ENCODE measurements at regions not wholly inside any gene's neighbourhood (a gene's known extent, or its start where the extent isn't known, plus 50 kb on each side); places are given as distances from the start of the nearest gene placed in this dataset.

DNA sequence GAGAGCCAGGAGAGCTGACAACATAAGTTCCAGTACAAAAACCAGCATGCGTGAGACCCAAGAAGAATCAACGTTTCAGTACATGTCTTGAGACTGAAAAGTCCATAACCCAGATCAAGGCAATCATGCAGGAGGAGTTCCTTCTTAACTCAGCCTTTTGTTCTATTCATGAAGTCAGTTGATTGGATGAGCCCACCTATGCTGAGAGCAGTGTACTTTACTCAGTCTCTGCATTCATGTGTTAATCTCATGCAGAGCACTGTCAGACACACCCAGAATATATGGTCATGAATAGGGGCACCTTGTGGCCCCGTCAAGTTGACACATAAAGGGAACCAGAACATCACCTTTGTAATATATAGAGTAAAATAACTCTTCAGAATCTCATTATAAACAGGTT lies 653.6 kb upstream of the CNTNAP5 start:
- no peak overlapping the region for H3K4me2 ChIP-seq (ENCODE audit: low read depth, low read length)
- H3K79me2 ChIP-seq (ENCODE audit: low read length) = no peaks in the 10 kb centered on the region
- no peak overlapping the region for H3K27ac ChIP-seq (ENCODE audit: low read length)
- H2AFZ ChIP-seq (ENCODE audit: low read length) = no peak overlapping the region
- H3K36me3 ChIP-seq (replicated peaks; ENCODE audit: insufficient read depth, low read length) = no peaks in the 10 kb centered on the region
- H4K20me1 ChIP-seq (ENCODE audit: insufficient read depth, low read length) = no peaks in the 10 kb centered on the region
- H3K4me1 ChIP-seq (ENCODE audit: low read length) = no peaks in the 10 kb centered on the region
- no peak overlapping the region for H3K4me3 ChIP-seq (ENCODE audit: low read length)
- no peak for DNase-seq
- H3K9me2 ChIP-seq (replicated peaks; ENCODE audit: insufficient read depth, low read length) = peaks cover 3% of the 10 kb centered on the region; the same call in 1 of the 2 replicates
- no peaks in the 10 kb centered on the region for H3K9me3 ChIP-seq (replicated peaks; ENCODE audit: insufficient read depth, low read length)
- no peak overlapping the region for H3K9ac ChIP-seq (ENCODE audit: low read length)
- no peaks in the 10 kb centered on the region for H3K27me3 ChIP-seq (replicated peaks; ENCODE audit: insufficient read depth, low read length)
- H3F3A ChIP-seq (ENCODE audit: insufficient read depth, low read length) = no peaks in the 10 kb centered on the region
- TF ChIP-seq, protein P1, sequence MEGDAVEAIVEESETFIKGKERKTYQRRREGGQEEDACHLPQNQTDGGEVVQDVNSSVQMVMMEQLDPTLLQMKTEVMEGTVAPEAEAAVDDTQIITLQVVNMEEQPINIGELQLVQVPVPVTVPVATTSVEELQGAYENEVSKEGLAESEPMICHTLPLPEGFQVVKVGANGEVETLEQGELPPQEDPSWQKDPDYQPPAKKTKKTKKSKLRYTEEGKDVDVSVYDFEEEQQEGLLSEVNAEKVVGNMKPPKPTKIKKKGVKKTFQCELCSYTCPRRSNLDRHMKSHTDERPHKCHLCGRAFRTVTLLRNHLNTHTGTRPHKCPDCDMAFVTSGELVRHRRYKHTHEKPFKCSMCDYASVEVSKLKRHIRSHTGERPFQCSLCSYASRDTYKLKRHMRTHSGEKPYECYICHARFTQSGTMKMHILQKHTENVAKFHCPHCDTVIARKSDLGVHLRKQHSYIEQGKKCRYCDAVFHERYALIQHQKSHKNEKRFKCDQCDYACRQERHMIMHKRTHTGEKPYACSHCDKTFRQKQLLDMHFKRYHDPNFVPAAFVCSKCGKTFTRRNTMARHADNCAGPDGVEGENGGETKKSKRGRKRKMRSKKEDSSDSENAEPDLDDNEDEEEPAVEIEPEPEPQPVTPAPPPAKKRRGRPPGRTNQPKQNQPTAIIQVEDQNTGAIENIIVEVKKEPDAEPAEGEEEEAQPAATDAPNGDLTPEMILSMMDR (IDR thresholded peaks at IDR 0.05; ENCODE audit: low read length) = no peak
- no peak for TF ChIP-seq EZH2 (optimal IDR thresholded peaks at IDR 0.05; ENCODE audit: low read depth, low read length)
- no peak for TF ChIP-seq EZH2phosphoT487 (IDR thresholded peaks at IDR 0.05; ENCODE audit: low read length)

DNA sequence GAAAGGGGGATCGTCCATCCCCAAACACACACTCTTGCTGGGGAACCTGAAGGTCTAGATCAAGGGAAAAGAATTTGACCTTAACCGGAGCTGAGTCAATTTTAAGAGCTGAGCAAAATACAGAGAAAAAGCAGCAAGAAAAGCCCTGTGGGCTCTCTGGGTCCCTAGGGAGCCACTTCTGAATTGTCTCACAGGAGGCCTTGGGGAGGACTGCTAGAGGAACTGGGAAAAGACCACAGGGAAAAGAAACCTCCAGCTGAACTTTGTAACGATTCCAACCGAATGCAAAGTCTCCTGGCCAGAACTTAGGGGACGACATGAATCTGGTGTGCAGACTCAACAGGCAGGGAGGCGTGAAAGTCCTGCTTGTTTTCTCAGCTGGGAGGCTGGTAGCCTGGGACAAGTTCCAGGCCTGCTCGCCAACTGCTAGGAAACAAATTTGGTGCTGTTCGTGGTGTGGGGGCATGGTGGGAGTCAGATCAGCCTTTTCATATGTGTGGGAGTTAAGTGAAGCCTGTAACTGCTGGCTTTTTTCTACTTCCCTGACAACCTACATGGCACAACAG lies 644.6 kb upstream of the CNTNAP5 start:
- no peaks in the 10 kb centered on the region for H3K9me2 ChIP-seq (replicated peaks; ENCODE audit: insufficient read depth, low read length)
- no peaks in the 10 kb centered on the region for H3K27me3 ChIP-seq (replicated peaks; ENCODE audit: insufficient read depth, low read length)
- no peak for DNase-seq
- no peak overlapping the region for H3K4me2 ChIP-seq (ENCODE audit: low read depth, low read length)
- no peaks in the 10 kb centered on the region for H3K36me3 ChIP-seq (replicated peaks; ENCODE audit: insufficient read depth, low read length)
- no peaks in the 10 kb centered on the region for H3K4me1 ChIP-seq (ENCODE audit: low read length)
- no peaks in the 10 kb centered on the region for H3K9me3 ChIP-seq (replicated peaks; ENCODE audit: insufficient read depth, low read length)
- H2AFZ ChIP-seq (ENCODE audit: low read length) = no peak overlapping the region
- H3K9ac ChIP-seq (ENCODE audit: low read length) = no peak overlapping the region
- no peak overlapping the region for H3K4me3 ChIP-seq (ENCODE audit: low read length)
- no peaks in the 10 kb centered on the region for H3F3A ChIP-seq (ENCODE audit: insufficient read depth, low read length)
- H4K20me1 ChIP-seq (ENCODE audit: insufficient read depth, low read length) = no peaks in the 10 kb centered on the region
- no peak for TF ChIP-seq EZH2phosphoT487 (IDR thresholded peaks at IDR 0.05; ENCODE audit: low read length)
- H3K27ac ChIP-seq (ENCODE audit: low read length) = no peak overlapping the region
- no peaks in the 10 kb centered on the region for H3K79me2 ChIP-seq (ENCODE audit: low read length)

DNA sequence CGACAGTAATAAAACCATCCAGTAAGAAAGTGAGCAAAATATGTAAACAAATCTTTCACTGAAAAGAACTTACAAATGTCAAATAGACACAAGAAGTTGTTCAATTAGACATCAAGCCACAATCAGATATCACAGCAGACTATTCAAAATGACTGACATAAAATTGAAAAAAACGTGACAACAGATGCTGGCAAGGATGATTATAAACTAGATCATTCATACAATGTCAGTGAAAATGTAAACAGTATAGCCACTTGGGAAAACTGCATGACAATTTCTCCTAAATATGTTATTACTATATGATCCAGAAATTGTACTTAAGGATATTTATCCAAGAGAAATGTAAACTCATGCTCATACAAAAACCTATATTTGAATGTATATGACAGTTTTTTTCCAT lies 609.4 kb upstream of the CNTNAP5 start:
- no peaks in the 10 kb centered on the region for H3K9me2 ChIP-seq (replicated peaks; ENCODE audit: insufficient read depth, low read length)
- no peaks in the 10 kb centered on the region for H3K4me1 ChIP-seq (ENCODE audit: low read length)
- no peaks in the 10 kb centered on the region for H3K36me3 ChIP-seq (replicated peaks; ENCODE audit: insufficient read depth, low read length)
- TF ChIP-seq, protein P1 (IDR thresholded peaks at IDR 0.05; ENCODE audit: low read length) = no peak
- TF ChIP-seq EZH2phosphoT487 (IDR thresholded peaks at IDR 0.05; ENCODE audit: low read length) (no peak), EZH2 (optimal IDR thresholded peaks at IDR 0.05; ENCODE audit: low read depth, low read length) (no peak)
- H4K20me1 ChIP-seq (ENCODE audit: insufficient read depth, low read length) = no peaks in the 10 kb centered on the region
- no peak overlapping the region for H3K4me3 ChIP-seq (ENCODE audit: low read length)
- H3K27me3 ChIP-seq (replicated peaks; ENCODE audit: insufficient read depth, low read length) = no peaks in the 10 kb centered on the region
- H3K9ac ChIP-seq (ENCODE audit: low read length) = no peak overlapping the region
- DNase-seq = no peak
- no peaks in the 10 kb centered on the region for H3K9me3 ChIP-seq (replicated peaks; ENCODE audit: insufficient read depth, low read length)
- H3K27ac ChIP-seq (ENCODE audit: low read length) = no peak overlapping the region
- no peak overlapping the region for H2AFZ ChIP-seq (ENCODE audit: low read length)
- no peak overlapping the region for H3K4me2 ChIP-seq (ENCODE audit: low read depth, low read length)
- no peaks in the 10 kb centered on the region for H3K79me2 ChIP-seq (ENCODE audit: low read length)
- no peaks in the 10 kb centered on the region for H3F3A ChIP-seq (ENCODE audit: insufficient read depth, low read length)

DNA sequence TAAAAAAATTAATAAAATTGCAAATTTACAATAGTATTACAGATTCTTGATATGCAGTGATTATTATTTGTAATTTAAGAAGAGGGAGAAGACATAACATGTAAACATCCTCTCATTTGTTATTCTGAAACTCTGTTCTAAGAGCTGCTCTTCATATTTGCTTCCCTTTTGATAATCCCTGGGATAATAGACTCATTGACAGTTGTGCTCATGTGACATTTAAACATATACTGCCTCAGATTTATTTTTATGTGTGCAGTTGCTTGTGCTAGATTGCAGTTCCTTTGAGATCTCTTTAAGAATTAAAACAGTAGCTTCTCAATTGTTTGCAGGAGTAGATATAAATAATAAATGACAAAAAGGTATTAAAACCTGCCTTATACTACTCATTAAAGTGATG lies 605.1 kb upstream of the CNTNAP5 start:
- no peaks in the 10 kb centered on the region for H3K9me2 ChIP-seq (replicated peaks; ENCODE audit: insufficient read depth, low read length)
- H3K4me1 ChIP-seq (ENCODE audit: low read length) = no peaks in the 10 kb centered on the region
- no peak for DNase-seq
- H3K36me3 ChIP-seq (replicated peaks; ENCODE audit: insufficient read depth, low read length) = no peaks in the 10 kb centered on the region
- H3K9me3 ChIP-seq (replicated peaks; ENCODE audit: insufficient read depth, low read length) = no peaks in the 10 kb centered on the region
- no peaks in the 10 kb centered on the region for H3F3A ChIP-seq (ENCODE audit: insufficient read depth, low read length)
- H3K9ac ChIP-seq (ENCODE audit: low read length) = no peak overlapping the region
- H3K27me3 ChIP-seq (replicated peaks; ENCODE audit: insufficient read depth, low read length) = no peaks in the 10 kb centered on the region
- H3K79me2 ChIP-seq (ENCODE audit: low read length) = no peaks in the 10 kb centered on the region
- no peaks in the 10 kb centered on the region for H4K20me1 ChIP-seq (ENCODE audit: insufficient read depth, low read length)
- TF ChIP-seq, protein P1 (IDR thresholded peaks at IDR 0.05; ENCODE audit: low read length) = no peak
- TF ChIP-seq EZH2phosphoT487 (IDR thresholded peaks at IDR 0.05; ENCODE audit: low read length) (no peak), EZH2 (optimal IDR thresholded peaks at IDR 0.05; ENCODE audit: low read depth, low read length) (no peak)
- H3K27ac ChIP-seq (ENCODE audit: low read length) = no peak overlapping the region
- no peak overlapping the region for H2AFZ ChIP-seq (ENCODE audit: low read length)
- no peak overlapping the region for H3K4me2 ChIP-seq (ENCODE audit: low read depth, low read length)
- no peak overlapping the region for H3K4me3 ChIP-seq (ENCODE audit: low read length)
